ENCODE measurements at regions not wholly inside any gene's neighbourhood (a gene's known extent, or its start where the extent isn't known, plus 50 kb on each side); places are given as distances from the start of the nearest gene placed in this dataset.

GRCh38 chr17:77563439-77564102, 394.9 kb upstream of the TNRC6C start:
- ATAC-seq = no peak
- no peaks in the 10 kb centered on the region for H3K4me1 ChIP-seq
- H3K27me3 ChIP-seq = no peaks in the 10 kb centered on the region
- no peak overlapping the region for H3K4me3 ChIP-seq
- H3K36me3 ChIP-seq = no peaks in the 10 kb centered on the region
- intact Hi-C loops (cut with DNase I) = no loop called here
- WGBS, 2 donors = 75 to 90% methylated on average over 7 of the region's 7 CpGs
- H3K27ac ChIP-seq = no peak overlapping the region
- no peak for TF ChIP-seq CTCF (IDR thresholded peaks at IDR 0.05)
- DNase-seq = no peak
- peaks cover 0 to 5% (median 0%) of the 10 kb centered on the region in 11 donors for H3K9me3 ChIP-seq

DNA sequence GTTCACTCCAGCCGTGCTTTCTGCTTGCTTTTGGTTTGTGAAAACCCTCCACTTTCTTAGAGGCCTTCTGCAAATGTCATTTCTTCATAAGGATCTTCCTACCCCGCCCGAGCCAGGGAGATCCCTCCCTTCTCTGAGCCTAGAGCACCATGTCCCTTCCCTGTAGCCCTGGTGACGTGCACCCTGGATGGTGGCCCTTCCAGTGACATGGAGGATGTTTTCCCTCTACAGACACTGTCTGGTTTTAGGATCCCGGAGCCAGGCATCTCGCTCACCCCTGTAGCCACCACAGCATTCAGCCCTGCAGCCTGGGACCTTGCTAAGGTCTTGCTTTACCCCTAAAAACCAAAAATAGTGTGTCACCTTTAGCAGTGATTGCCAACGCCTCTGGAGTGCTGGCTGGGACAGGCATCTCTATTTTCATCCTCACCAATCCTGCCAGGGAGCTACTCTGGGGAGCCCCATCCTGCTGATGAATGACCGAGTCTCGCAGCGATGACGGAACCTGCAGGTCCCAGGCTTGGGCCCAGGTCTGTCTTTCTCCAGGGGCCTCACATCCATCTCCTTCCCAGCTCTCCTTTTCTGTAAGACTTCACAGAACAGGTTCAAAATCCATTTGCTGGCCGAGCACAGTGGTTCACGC, 394.1 kb upstream of the TNRC6C start:
- peak in 5 of 8 donors; percentile 39 to 90 (median 62) for ATAC-seq
- Histone ChIP-seq H3K9me3 (peaks cover 0 to 5% (median 0%) of the 10 kb centered on the region in 11 donors), H3K4me3 (no peak overlapping the region), H3K4me1 (no peaks in the 10 kb centered on the region), H3K36me3 (no peaks in the 10 kb centered on the region), H3K27ac (no peak overlapping the region), H3K27me3 (no peaks in the 10 kb centered on the region)
- no peak for TF ChIP-seq CTCF (IDR thresholded peaks at IDR 0.05)
- DNase-seq = no peak
- intact Hi-C loops (cut with DNase I) = no loop called here
- 79 to 85% methylated on average over 13 of the region's 13 CpGs for WGBS, 2 donors

DNA sequence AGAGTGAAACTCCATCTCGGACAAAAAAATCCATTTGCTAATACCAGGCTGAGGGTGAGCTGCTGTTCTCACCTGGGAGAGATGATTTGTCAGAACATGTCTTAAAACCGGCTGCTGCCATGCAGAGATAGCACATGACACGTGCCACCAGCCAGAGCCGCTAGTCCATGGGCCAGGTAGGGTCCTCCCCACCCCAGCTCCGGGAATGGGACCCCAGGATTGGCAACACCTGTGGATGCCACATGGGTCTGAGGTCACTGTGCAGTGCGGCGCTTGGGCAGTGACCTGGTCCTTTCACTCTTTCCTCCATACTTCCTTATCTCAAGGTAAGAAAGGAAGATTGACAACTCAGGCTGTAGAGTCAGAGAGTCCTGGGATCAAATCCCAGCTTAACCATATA, 393.3 kb upstream of the TNRC6C start:
- peak in 1 of 8 donors; percentile 21 for ATAC-seq
- H3K9me3 ChIP-seq = peaks cover 0 to 5% (median 0%) of the 10 kb centered on the region in 11 donors
- intact Hi-C loops (cut with DNase I) = no loop called here
- TF ChIP-seq CTCF (IDR thresholded peaks at IDR 0.05) = no peak
- H3K27ac ChIP-seq = no peak overlapping the region
- no peaks in the 10 kb centered on the region for H3K4me1 ChIP-seq
- WGBS, 2 donors = 86 to 91% methylated on average over 7 of the region's 7 CpGs
- no peak for DNase-seq
- H3K36me3 ChIP-seq = no peaks in the 10 kb centered on the region
- H3K27me3 ChIP-seq = peaks cover 0 to 7% (median 2%) of the 10 kb centered on the region in 7 donors
- no peak overlapping the region for H3K4me3 ChIP-seq

GRCh38 chr17:77566151-77566550, 392.4 kb upstream of the TNRC6C start:
- Histone ChIP-seq H3K4me3 (no peak overlapping the region), H3K9me3 (peaks cover 0 to 5% (median 0%) of the 10 kb centered on the region in 11 donors), H3K36me3 (no peaks in the 10 kb centered on the region), H3K27me3 (peaks cover 0 to 14% (median 8%) of the 10 kb centered on the region in 7 donors), H3K4me1 (peaks cover 0 to 6% (median 3%) of the 10 kb centered on the region in 9 donors), H3K27ac (no peak overlapping the region)
- no peak for TF ChIP-seq CTCF (IDR thresholded peaks at IDR 0.05)
- ATAC-seq = no peak
- intact Hi-C loops (cut with DNase I) = no loop called here
- 74 to 76% methylated on average over 7 of the region's 7 CpGs for WGBS, 2 donors
- no peak for DNase-seq
